ENCODE measurements at regions not wholly inside any gene's neighbourhood (a gene's known extent, or its start where the extent isn't known, plus 50 kb on each side); places are given as distances from the start of the nearest gene placed in this dataset.

GRCh38 chr5:52041842-52042241 is 658.6 kb downstream of the ISL1 start:
- no peak for TF ChIP-seq DPF2 (IDR thresholded peaks at IDR 0.05)
- TF ChIP-seq MAX (IDR thresholded peaks at IDR 0.05; ENCODE audit: low read depth, low read length): no peak
- TF ChIP-seq CTCF (IDR thresholded peaks at IDR 0.05 in 2 of 3, conservative IDR thresholded peaks at IDR 0.05 in 1 of 3; ENCODE audit: control insufficient read depth in 2 of 3, extremely low read depth in 1 of 3, insufficient read depth in 1 of 3, low read depth in 3 of 3, low read length in 3 of 3): no peak
- no peak for TF ChIP-seq ZSCAN29 (IDR thresholded peaks at IDR 0.05)
- TF ChIP-seq SP1 (IDR thresholded peaks at IDR 0.05; ENCODE audit: low read depth, low read length): no peak
- no peak for TF ChIP-seq SMAD1 (IDR thresholded peaks at IDR 0.05; ENCODE audit: low read depth, partially characterized antibody)
- TF ChIP-seq NFYB (IDR thresholded peaks at IDR 0.05; ENCODE audit: insufficient read depth, low read depth, low read length): no peak
- TF ChIP-seq CEBPB (IDR thresholded peaks at IDR 0.05; ENCODE audit: borderline replicate concordance in 1 of 2, low read depth in 2 of 2, low read length in 2 of 2): no peak
- TF ChIP-seq POLR2AphosphoS5 (IDR thresholded peaks at IDR 0.05; ENCODE audit: low read length): no peak
- no peak for TF ChIP-seq POLR2A (IDR thresholded peaks at IDR 0.05; ENCODE audit: low read depth, low read length)

Data from GM12878 (cell line).